Epithelial cell of proximal tubule (primary cell): ENCODE measurements at regions not wholly inside any gene's neighbourhood (a gene's known extent, or its start where the extent isn't known, plus 50 kb on each side); places are given as distances from the start of the nearest gene placed in this dataset.

Experiments
- DNase-seq: peaks from one replicate; pipeline ENCODE4 v3.0.0-alpha.2; 2011; ENCODE audit warnings: low read depth
- H3K4me3 ChIP-seq: 2 replicates; pipeline ENCODE4 v1.5.1; 2011; ENCODE audit warnings: low read depth, mild to moderate bottlenecking, low read length
- TF ChIP-seq, protein P1 (sequence below): conservative IDR thresholded peaks from 2 replicates; pipeline ENCODE4 v1.5.1; 2012; ENCODE audit warnings: low read depth, mild to moderate bottlenecking, low read length

- DNase-seq = no peak
- no peak overlapping the region for H3K4me3 ChIP-seq
- TF ChIP-seq, protein P1, sequence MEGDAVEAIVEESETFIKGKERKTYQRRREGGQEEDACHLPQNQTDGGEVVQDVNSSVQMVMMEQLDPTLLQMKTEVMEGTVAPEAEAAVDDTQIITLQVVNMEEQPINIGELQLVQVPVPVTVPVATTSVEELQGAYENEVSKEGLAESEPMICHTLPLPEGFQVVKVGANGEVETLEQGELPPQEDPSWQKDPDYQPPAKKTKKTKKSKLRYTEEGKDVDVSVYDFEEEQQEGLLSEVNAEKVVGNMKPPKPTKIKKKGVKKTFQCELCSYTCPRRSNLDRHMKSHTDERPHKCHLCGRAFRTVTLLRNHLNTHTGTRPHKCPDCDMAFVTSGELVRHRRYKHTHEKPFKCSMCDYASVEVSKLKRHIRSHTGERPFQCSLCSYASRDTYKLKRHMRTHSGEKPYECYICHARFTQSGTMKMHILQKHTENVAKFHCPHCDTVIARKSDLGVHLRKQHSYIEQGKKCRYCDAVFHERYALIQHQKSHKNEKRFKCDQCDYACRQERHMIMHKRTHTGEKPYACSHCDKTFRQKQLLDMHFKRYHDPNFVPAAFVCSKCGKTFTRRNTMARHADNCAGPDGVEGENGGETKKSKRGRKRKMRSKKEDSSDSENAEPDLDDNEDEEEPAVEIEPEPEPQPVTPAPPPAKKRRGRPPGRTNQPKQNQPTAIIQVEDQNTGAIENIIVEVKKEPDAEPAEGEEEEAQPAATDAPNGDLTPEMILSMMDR = no peak
Observed at GRCh38 chr1:96487394-96487793, 234.2 kb upstream of the PTBP2 start.

GRCh38 chr1:96487971-96488370, 233.6 kb upstream of the PTBP2 start:
- no peak for DNase-seq
- TF ChIP-seq, protein P1 = no peak
- H3K4me3 ChIP-seq = no peak overlapping the region

DNA sequence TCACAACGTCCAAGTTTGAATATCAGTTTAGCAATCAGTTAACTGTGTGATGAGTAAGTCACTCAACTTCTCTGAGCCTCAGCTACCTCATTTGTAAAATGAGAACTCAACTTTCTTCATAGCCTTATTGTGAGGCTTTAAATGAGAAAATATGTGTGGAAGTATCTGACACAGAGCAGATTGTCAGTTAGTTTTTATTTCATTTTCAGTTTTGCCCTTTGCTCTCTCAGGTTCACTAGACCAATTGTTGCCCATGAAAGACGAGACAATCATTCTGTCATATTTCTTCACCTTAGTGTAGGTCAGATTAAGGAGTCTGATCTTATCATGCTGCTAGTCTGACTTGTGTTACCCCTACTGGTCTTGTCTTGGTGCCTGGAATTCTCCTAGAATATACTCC, 232.8 kb upstream of the PTBP2 start:
- H3K4me3 ChIP-seq = no peak overlapping the region
- TF ChIP-seq, protein P1 = no peak
- DNase-seq = no peak

GRCh38 chr1:96492236-96492635, 229.3 kb upstream of the PTBP2 start:
- TF ChIP-seq, protein P1 = no peak
- H3K4me3 ChIP-seq = no peak overlapping the region
- no peak for DNase-seq

DNA sequence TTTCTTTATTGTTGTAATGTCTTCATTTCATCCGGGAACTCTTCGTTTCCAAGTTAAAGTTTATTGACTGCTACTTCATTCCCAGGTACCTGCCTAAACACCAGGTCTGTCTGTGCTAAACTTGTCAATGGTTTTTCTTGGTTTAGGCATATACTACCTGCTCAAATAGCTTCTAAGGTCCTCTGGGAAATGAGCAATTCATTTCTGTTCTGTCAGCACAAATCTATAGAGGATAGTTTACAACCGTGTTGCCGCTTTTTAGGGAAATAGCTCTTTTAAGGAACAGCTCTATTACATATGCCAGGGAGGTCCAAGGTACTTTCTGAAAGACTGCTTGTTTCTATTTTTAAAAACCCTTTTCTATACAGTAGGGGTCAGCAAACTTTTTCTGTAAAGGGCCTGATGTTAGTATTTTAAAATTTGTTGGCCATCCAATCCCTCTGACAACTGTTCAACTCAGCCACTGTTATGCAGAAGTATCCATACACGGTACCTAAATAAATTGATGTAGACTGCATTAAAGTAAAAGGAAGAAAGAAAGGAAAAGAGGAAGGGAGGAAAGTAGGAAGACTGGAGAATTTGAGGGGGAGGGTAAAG, 222.7 kb upstream of the PTBP2 start:
- no peak overlapping the region for H3K4me3 ChIP-seq
- no peak for DNase-seq
- TF ChIP-seq, protein P1 = no peak

- DNase-seq = no peak
- TF ChIP-seq, protein P1 = no peak
Observed at GRCh38 chr1:96508233-96508632, 213.4 kb upstream of the PTBP2 start.

DNA sequence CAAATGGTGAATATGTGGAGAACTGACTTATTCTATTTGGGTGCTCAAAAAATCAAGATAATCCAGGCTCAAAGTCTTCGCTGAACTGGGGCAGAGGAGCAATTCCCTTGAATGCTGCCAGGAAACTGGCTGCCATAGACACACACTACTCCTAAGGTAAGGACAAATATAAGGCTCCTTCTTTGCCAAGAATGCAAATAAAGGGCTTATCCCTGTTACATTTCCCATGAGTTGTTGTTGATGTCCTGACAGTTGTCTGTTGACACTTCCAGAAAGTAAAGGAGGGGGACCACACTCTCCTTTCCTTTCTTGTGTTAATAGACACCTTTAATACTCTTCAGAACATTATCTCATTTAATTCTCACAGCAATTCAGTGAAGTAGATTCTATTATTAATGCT, 212.2 kb upstream of the PTBP2 start:
- TF ChIP-seq, protein P1 = no peak
- DNase-seq = no peak
- H3K4me3 ChIP-seq = no peak overlapping the region

More at GRCh38 chr1:96508233-96508632, 213.4 kb upstream of the PTBP2 start:
- no peak overlapping the region for H3K4me3 ChIP-seq
